ENCODE measurements at regions not wholly inside any gene's neighbourhood (a gene's known extent, or its start where the extent isn't known, plus 50 kb on each side); places are given as distances from the start of the nearest gene placed in this dataset.

GRCh38 chr5:60010328-60010727, 116.8 kb upstream of the PDE4D start:
- no peak overlapping the region for H3K4me3 ChIP-seq (ENCODE audit: low read length)
- no peaks in the 10 kb centered on the region for H3K4me1 ChIP-seq (ENCODE audit: control insufficient read depth, insufficient read depth, low read length)
- DNase-seq = no peak
- no peak for ATAC-seq
- intact Hi-C loops (cut with DNase I) = no loop called here
- no peak overlapping the region for H3K27ac ChIP-seq (ENCODE audit: low read length)
- WGBS = 59% methylated on average over 1 of the region's 1 CpG
- H3K27me3 ChIP-seq (ENCODE audit: control insufficient read depth, insufficient read depth) = no peaks in the 10 kb centered on the region
- H3K9me3 ChIP-seq (ENCODE audit: control insufficient read depth, low read length) = no peaks in the 10 kb centered on the region

- intact Hi-C loops (cut with DNase I) = no loop called here
- Histone ChIP-seq H3K4me3 (ENCODE audit: low read length) (no peak overlapping the region), H3K9me3 (ENCODE audit: control insufficient read depth, low read length) (no peaks in the 10 kb centered on the region), H3K27ac (ENCODE audit: low read length) (no peak overlapping the region), H3K4me1 (ENCODE audit: control insufficient read depth, insufficient read depth, low read length) (no peaks in the 10 kb centered on the region), H3K27me3 (ENCODE audit: control insufficient read depth, insufficient read depth) (no peaks in the 10 kb centered on the region)
- DNase-seq (no peak), ATAC-seq (no peak)
- WGBS = 95% methylated on average over 2 of the region's 2 CpGs
Observed at GRCh38 chr5:60007729-60008128, 114.2 kb upstream of the PDE4D start.

GRCh38 chr5:59999056-59999455, 105.5 kb upstream of the PDE4D start:
- no peak for ATAC-seq
- Histone ChIP-seq H3K4me3 (ENCODE audit: low read length) (no peak overlapping the region), H3K27ac (ENCODE audit: low read length) (no peak overlapping the region), H3K4me1 (ENCODE audit: control insufficient read depth, insufficient read depth, low read length) (no peaks in the 10 kb centered on the region), H3K27me3 (ENCODE audit: control insufficient read depth, insufficient read depth) (no peaks in the 10 kb centered on the region), H3K9me3 (ENCODE audit: control insufficient read depth, low read length) (no peaks in the 10 kb centered on the region)
- 56% methylated on average over 2 of the region's 2 CpGs for WGBS
- intact Hi-C loops (cut with DNase I) = no loop called here
- no peak for DNase-seq

GRCh38 chr5:59992206-59992605, 98.7 kb upstream of the PDE4D start:
- 85% methylated on average over 3 of the region's 3 CpGs for WGBS
- ATAC-seq (no peak), DNase-seq (no peak)
- Histone ChIP-seq H3K4me3 (ENCODE audit: low read length) (no peak overlapping the region), H3K4me1 (ENCODE audit: control insufficient read depth, insufficient read depth, low read length) (no peaks in the 10 kb centered on the region), H3K9me3 (ENCODE audit: control insufficient read depth, low read length) (no peaks in the 10 kb centered on the region), H3K27ac (ENCODE audit: low read length) (no peak overlapping the region), H3K27me3 (ENCODE audit: control insufficient read depth, insufficient read depth) (no peaks in the 10 kb centered on the region)
- intact Hi-C loops (cut with DNase I) = no loop called here

GRCh38 chr5:59988396-59988795, 94.9 kb upstream of the PDE4D start:
- Histone ChIP-seq H3K4me3 (ENCODE audit: low read length) (no peak overlapping the region), H3K27ac (ENCODE audit: low read length) (no peak overlapping the region), H3K9me3 (ENCODE audit: control insufficient read depth, low read length) (no peaks in the 10 kb centered on the region), H3K4me1 (ENCODE audit: control insufficient read depth, insufficient read depth, low read length) (no peaks in the 10 kb centered on the region), H3K27me3 (ENCODE audit: control insufficient read depth, insufficient read depth) (no peaks in the 10 kb centered on the region)
- no peak for DNase-seq
- intact Hi-C loops (cut with DNase I) = no loop called here
- ATAC-seq = no peak
- 88% methylated on average over 7 of the region's 7 CpGs for WGBS

GRCh38 chr5:59976342-59976741, 82.8 kb upstream of the PDE4D start:
- ATAC-seq (no peak), DNase-seq (no peak)
- no peak overlapping the region for H3K4me3 ChIP-seq (ENCODE audit: low read length)
- no peaks in the 10 kb centered on the region for H3K27me3 ChIP-seq (ENCODE audit: control insufficient read depth, insufficient read depth)
- intact Hi-C loops (cut with DNase I) = no loop called here
- H3K27ac ChIP-seq (ENCODE audit: low read length) = no peak overlapping the region
- no peaks in the 10 kb centered on the region for H3K4me1 ChIP-seq (ENCODE audit: control insufficient read depth, insufficient read depth, low read length)
- WGBS = 82% methylated on average over 1 of the region's 1 CpG
- H3K9me3 ChIP-seq (ENCODE audit: control insufficient read depth, low read length) = no peaks in the 10 kb centered on the region

- H3K4me3 ChIP-seq (ENCODE audit: low read length) = no peak overlapping the region
- no peaks in the 10 kb centered on the region for H3K27me3 ChIP-seq (ENCODE audit: control insufficient read depth, insufficient read depth)
- H3K4me1 ChIP-seq (ENCODE audit: control insufficient read depth, insufficient read depth, low read length) = no peaks in the 10 kb centered on the region
- ATAC-seq (no peak), DNase-seq (no peak)
- 95% methylated on average over 1 of the region's 1 CpG for WGBS
- H3K9me3 ChIP-seq (ENCODE audit: control insufficient read depth, low read length) = no peaks in the 10 kb centered on the region
- intact Hi-C loops (cut with DNase I) = no loop called here
- H3K27ac ChIP-seq (ENCODE audit: low read length) = no peak overlapping the region
Observed at GRCh38 chr5:59972043-59972442, 78.5 kb upstream of the PDE4D start.

GRCh38 chr5:59959330-59959729, 65.8 kb upstream of the PDE4D start:
- WGBS = 76% methylated on average over 1 of the region's 1 CpG
- no peaks in the 10 kb centered on the region for H3K9me3 ChIP-seq (ENCODE audit: control insufficient read depth, low read length)
- ATAC-seq = no peak
- intact Hi-C loops (cut with DNase I) = no loop called here
- no peaks in the 10 kb centered on the region for H3K27me3 ChIP-seq (ENCODE audit: control insufficient read depth, insufficient read depth)
- DNase-seq = no peak
- no peak overlapping the region for H3K4me3 ChIP-seq (ENCODE audit: low read length)
- no peaks in the 10 kb centered on the region for H3K4me1 ChIP-seq (ENCODE audit: control insufficient read depth, insufficient read depth, low read length)
- H3K27ac ChIP-seq (ENCODE audit: low read length) = no peak overlapping the region

- intact Hi-C loops (cut with DNase I) = no loop called here
- Histone ChIP-seq H3K4me1 (ENCODE audit: control insufficient read depth, insufficient read depth, low read length) (no peaks in the 10 kb centered on the region), H3K9me3 (ENCODE audit: control insufficient read depth, low read length) (no peaks in the 10 kb centered on the region), H3K27me3 (ENCODE audit: control insufficient read depth, insufficient read depth) (no peaks in the 10 kb centered on the region), H3K4me3 (ENCODE audit: low read length) (no peak overlapping the region), H3K27ac (ENCODE audit: low read length) (no peak overlapping the region)
- DNase-seq (no peak), ATAC-seq (no peak)
- 73% methylated on average over 3 of the region's 3 CpGs for WGBS
Observed at GRCh38 chr5:59956130-59956783, 62.7 kb upstream of the PDE4D start.

- Histone ChIP-seq H3K4me3 (ENCODE audit: low read length) (no peak overlapping the region), H3K9me3 (ENCODE audit: control insufficient read depth, low read length) (no peaks in the 10 kb centered on the region), H3K27ac (ENCODE audit: low read length) (no peak overlapping the region), H3K27me3 (ENCODE audit: control insufficient read depth, insufficient read depth) (no peaks in the 10 kb centered on the region), H3K4me1 (ENCODE audit: control insufficient read depth, insufficient read depth, low read length) (no peaks in the 10 kb centered on the region)
- 65% methylated on average over 2 of the region's 2 CpGs for WGBS
- DNase-seq = no peak
- no peak for ATAC-seq
- intact Hi-C loops (cut with DNase I) = no loop called here
Observed at GRCh38 chr5:59955241-59955640, 61.7 kb upstream of the PDE4D start.

GRCh38 chr5:59943452-59944113, 50.1 kb upstream of the PDE4D start:
- H3K4me1 ChIP-seq (ENCODE audit: control insufficient read depth, insufficient read depth, low read length) = no peaks in the 10 kb centered on the region
- ATAC-seq = no peak
- intact Hi-C loops (cut with DNase I) = no loop called here
- 75% methylated on average over 6 of the region's 6 CpGs for WGBS
- H3K9me3 ChIP-seq (ENCODE audit: control insufficient read depth, low read length) = no peaks in the 10 kb centered on the region
- no peak overlapping the region for H3K27ac ChIP-seq (ENCODE audit: low read length)
- H3K27me3 ChIP-seq (ENCODE audit: control insufficient read depth, insufficient read depth) = no peaks in the 10 kb centered on the region
- H3K4me3 ChIP-seq (ENCODE audit: low read length) = no peak overlapping the region
- no peak for DNase-seq
